K562 (cell line): ENCODE measurements at regions not wholly inside any gene's neighbourhood (a gene's known extent, or its start where the extent isn't known, plus 50 kb on each side); places are given as distances from the start of the nearest gene placed in this dataset.

Source experiments
- HDGF ChIP-seq: fragments of 450-650 bp; IDR thresholded peaks from 2 replicates; pipeline ENCODE4 v1.6.1; 2016
- RFX5 ChIP-seq: IDR thresholded peaks from 2 replicates; pipeline ENCODE4 v1.6.1; 2011; ENCODE audit warnings: low read depth, mild to moderate bottlenecking, improper control_type of control experiment, low read length
- STAT6 ChIP-seq: sonication (generic); formaldehyde crosslinking; IDR thresholded peaks from 2 replicates; pipeline ENCODE4 v1.8.1; 2023; ENCODE audit warnings: mild to moderate bottlenecking, missing genetic modification reagents
- TAF1 ChIP-seq: IDR thresholded peaks from 2 replicates; pipeline ENCODE4 v1.6.1; 2011; ENCODE audit warnings: mild to moderate bottlenecking, low read length, moderate library complexity; ENCODE audit not compliant: insufficient read depth, control insufficient read depth, severe bottlenecking; ENCODE audit errors: extremely low read depth
- YBX1 ChIP-seq: fragments of 450-650 bp; IDR thresholded peaks from 2 replicates; pipeline ENCODE4 v1.7.1; 2016; ENCODE audit warnings: mild to moderate bottlenecking
- ZNF407 ChIP-seq: fragments of 450-650 bp; IDR thresholded peaks from 2 replicates; pipeline ENCODE4 v1.6.1; 2016; ENCODE audit warnings: low read depth
- TF ChIP-seq, protein P1 (sequence below): sonication (generic); formaldehyde crosslinking; IDR thresholded peaks from 2 replicates; pipeline ENCODE4 v1.8.1; 2023; ENCODE audit warnings: mild to moderate bottlenecking, missing genetic modification reagents
- TF ChIP-seq, protein P2 (sequence below): fragments of 250-450 bp; sonication (Bioruptor Pico); IDR thresholded peaks from 2 replicates; pipeline ENCODE4 v1.8.0; 2021; ENCODE audit warnings: moderate library complexity, mild to moderate bottlenecking, inconsistent platforms
- TF ChIP-seq, protein P3 (sequence below): fragments of 250-450 bp; sonication (Bioruptor Pico); IDR thresholded peaks from 2 replicates; pipeline ENCODE4 v1.4.0; 2020; ENCODE audit warnings: mild to moderate bottlenecking
- TF ChIP-seq, protein P4 (sequence below): fragments of 250-450 bp; sonication (Bioruptor Pico); IDR thresholded peaks from 2 replicates; pipeline ENCODE4 v1.5.0; 2022; ENCODE audit warnings: mild to moderate bottlenecking

- TF ChIP-seq, protein P1, sequence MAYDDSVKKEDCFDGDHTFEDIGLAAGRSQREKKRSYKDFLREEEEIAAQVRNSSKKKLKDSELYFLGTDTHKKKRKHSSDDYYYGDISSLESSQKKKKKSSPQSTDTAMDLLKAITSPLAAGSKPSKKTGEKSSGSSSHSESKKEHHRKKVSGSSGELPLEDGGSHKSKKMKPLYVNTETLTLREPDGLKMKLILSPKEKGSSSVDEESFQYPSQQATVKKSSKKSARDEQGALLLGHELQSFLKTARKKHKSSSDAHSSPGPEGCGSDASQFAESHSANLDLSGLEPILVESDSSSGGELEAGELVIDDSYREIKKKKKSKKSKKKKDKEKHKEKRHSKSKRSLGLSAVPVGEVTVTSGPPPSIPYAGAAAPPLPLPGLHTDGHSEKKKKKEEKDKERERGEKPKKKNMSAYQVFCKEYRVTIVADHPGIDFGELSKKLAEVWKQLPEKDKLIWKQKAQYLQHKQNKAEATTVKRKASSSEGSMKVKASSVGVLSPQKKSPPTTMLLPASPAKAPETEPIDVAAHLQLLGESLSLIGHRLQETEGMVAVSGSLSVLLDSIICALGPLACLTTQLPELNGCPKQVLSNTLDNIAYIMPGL, result no peak
- TF ChIP-seq TAF1 (no peak), STAT6 (CRISPR knock-in tag) (no peak), ZNF407 (no peak), HDGF (no peak), RFX5 (no peak), YBX1 (no peak)
- TF ChIP-seq, protein P2, sequence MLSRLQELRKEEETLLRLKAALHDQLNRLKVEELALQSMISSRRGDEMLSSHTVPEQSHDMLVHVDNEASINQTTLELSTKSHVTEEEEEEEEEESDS (CRISPR knock-in tag), result peak; percentile 67
- TF ChIP-seq, protein P3, sequence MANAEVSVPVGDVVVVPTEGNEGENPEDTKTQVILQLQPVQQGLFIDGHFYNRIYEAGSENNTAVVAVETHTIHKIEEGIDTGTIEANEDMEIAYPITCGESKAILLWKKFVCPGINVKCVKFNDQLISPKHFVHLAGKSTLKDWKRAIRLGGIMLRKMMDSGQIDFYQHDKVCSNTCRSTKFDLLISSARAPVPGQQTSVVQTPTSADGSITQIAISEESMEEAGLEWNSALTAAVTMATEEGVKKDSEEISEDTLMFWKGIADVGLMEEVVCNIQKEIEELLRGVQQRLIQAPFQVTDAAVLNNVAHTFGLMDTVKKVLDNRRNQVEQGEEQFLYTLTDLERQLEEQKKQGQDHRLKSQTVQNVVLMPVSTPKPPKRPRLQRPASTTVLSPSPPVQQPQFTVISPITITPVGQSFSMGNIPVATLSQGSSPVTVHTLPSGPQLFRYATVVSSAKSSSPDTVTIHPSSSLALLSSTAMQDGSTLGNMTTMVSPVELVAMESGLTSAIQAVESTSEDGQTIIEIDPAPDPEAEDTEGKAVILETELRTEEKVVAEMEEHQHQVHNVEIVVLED, result peak; percentile 84
- TF ChIP-seq, protein P4, sequence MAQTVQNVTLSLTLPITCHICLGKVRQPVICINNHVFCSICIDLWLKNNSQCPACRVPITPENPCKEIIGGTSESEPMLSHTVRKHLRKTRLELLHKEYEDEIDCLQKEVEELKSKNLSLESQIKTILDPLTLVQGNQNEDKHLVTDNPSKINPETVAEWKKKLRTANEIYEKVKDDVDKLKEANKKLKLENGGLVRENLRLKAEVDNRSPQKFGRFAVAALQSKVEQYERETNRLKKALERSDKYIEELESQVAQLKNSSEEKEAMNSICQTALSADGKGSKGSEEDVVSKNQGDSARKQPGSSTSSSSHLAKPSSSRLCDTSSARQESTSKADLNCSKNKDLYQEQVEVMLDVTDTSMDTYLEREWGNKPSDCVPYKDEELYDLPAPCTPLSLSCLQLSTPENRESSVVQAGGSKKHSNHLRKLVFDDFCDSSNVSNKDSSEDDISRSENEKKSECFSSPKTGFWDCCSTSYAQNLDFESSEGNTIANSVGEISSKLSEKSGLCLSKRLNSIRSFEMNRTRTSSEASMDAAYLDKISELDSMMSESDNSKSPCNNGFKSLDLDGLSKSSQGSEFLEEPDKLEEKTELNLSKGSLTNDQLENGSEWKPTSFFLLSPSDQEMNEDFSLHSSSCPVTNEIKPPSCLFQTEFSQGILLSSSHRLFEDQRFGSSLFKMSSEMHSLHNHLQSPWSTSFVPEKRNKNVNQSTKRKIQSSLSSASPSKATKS, result peak; percentile 92
Observed at GRCh38 chr6:15904651-15905376, 224.1 kb upstream of the MYLIP start (continued).
